RWPE2 (cell line): ENCODE measurements at regions not wholly inside any gene's neighbourhood (a gene's known extent, or its start where the extent isn't known, plus 50 kb on each side); places are given as distances from the start of the nearest gene placed in this dataset.

Source experiments
- ATAC-seq: fragments of 200-7000 bp; cut with Tn5 transposase; 3 replicates; pipeline ENCODE4 v1.9.1; 2021; ENCODE audit warnings: low read depth
- DNase-seq: peaks from one replicate; pipeline ENCODE4 v3.0.0-alpha.2; 2020; ENCODE audit warnings: low spot score
- H3K27ac ChIP-seq: fragments of 450-650 bp; 2 replicates; pipeline ENCODE4 v1.5.1; 2017; ENCODE audit warnings: mild to moderate bottlenecking; ENCODE audit not compliant: poor library complexity, severe bottlenecking
- H3K27me3 ChIP-seq: fragments of 250-450 bp; sonication (Bioruptor Pico); 2 replicates; pipeline ENCODE4 v1.5.1; 2021; ENCODE audit warnings: mild to moderate bottlenecking, moderate library complexity; ENCODE audit not compliant: insufficient read depth, poor library complexity, severe bottlenecking
- H3K36me3 ChIP-seq: fragments of 250-450 bp; sonication (Bioruptor Pico); 2 replicates; pipeline ENCODE4 v1.5.1; 2020; ENCODE audit warnings: low read depth, mild to moderate bottlenecking, moderate library complexity
- H3K4me1 ChIP-seq: fragments of 250-450 bp; sonication (Bioruptor Pico); 2 replicates; pipeline ENCODE4 v1.5.1; 2021; ENCODE audit warnings: mild to moderate bottlenecking, moderate library complexity; ENCODE audit not compliant: insufficient read depth, poor library complexity, severe bottlenecking
- H3K4me3 ChIP-seq: fragments of 250-450 bp; sonication (Bioruptor Pico); 2 replicates; pipeline ENCODE4 v1.5.1; 2021; ENCODE audit warnings: mild to moderate bottlenecking, moderate library complexity; ENCODE audit not compliant: severe bottlenecking
- H3K9me3 ChIP-seq: fragments of 250-450 bp; sonication (Bioruptor Pico); 2 replicates; pipeline ENCODE4 v1.5.1; 2021; ENCODE audit warnings: mild to moderate bottlenecking, moderate library complexity; ENCODE audit not compliant: severe bottlenecking
- TF ChIP-seq, protein P1 (sequence below): fragments of 450-650 bp; IDR thresholded peaks from one replicate; pipeline ENCODE4 v1.5.1; 2017; ENCODE audit warnings: mild to moderate bottlenecking, moderate library complexity; ENCODE audit not compliant: poor library complexity, severe bottlenecking

- TF ChIP-seq, protein P1, sequence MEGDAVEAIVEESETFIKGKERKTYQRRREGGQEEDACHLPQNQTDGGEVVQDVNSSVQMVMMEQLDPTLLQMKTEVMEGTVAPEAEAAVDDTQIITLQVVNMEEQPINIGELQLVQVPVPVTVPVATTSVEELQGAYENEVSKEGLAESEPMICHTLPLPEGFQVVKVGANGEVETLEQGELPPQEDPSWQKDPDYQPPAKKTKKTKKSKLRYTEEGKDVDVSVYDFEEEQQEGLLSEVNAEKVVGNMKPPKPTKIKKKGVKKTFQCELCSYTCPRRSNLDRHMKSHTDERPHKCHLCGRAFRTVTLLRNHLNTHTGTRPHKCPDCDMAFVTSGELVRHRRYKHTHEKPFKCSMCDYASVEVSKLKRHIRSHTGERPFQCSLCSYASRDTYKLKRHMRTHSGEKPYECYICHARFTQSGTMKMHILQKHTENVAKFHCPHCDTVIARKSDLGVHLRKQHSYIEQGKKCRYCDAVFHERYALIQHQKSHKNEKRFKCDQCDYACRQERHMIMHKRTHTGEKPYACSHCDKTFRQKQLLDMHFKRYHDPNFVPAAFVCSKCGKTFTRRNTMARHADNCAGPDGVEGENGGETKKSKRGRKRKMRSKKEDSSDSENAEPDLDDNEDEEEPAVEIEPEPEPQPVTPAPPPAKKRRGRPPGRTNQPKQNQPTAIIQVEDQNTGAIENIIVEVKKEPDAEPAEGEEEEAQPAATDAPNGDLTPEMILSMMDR = no peak
- Histone ChIP-seq H3K9me3 (no peaks in the 10 kb centered on the region), H3K27ac (no peak overlapping the region), H3K4me1 (no peaks in the 10 kb centered on the region), H3K36me3 (no peaks in the 10 kb centered on the region), H3K27me3 (no peaks in the 10 kb centered on the region), H3K4me3 (no peak overlapping the region)
- ATAC-seq = no peak
- no peak for DNase-seq
These were observed 197.3 kb upstream of the PPFIA2 start for GRCh38 chr12:81956468-81956860.

DNA sequence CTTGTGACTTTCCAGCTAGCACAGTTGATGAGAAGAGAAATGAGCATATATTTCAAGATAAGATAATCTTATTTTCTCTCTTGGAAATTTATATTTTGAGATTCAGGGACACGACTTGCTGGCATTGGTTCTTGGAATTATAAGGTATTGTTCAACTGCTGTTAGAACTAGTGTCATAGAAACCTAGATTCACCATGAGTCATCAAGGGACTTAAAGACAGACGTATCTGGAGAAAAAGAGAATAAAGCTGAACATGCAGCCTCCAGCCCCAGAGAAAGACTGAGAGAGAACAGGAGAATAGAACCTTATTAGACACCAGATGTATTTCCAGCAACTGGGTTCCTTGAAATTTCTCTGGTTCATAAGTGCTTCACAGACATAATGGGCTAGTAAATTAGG lies 194.4 kb upstream of the PPFIA2 start:
- Histone ChIP-seq H3K27me3 (no peaks in the 10 kb centered on the region), H3K4me3 (no peak overlapping the region), H3K27ac (no peak overlapping the region), H3K4me1 (no peaks in the 10 kb centered on the region), H3K36me3 (no peaks in the 10 kb centered on the region), H3K9me3 (no peaks in the 10 kb centered on the region)
- ATAC-seq (no peak), DNase-seq (no peak)
- TF ChIP-seq, protein P1 = no peak

- Histone ChIP-seq H3K4me1 (no peaks in the 10 kb centered on the region), H3K27ac (no peak overlapping the region), H3K4me3 (no peak overlapping the region), H3K36me3 (no peaks in the 10 kb centered on the region), H3K9me3 (no peaks in the 10 kb centered on the region), H3K27me3 (no peaks in the 10 kb centered on the region)
- ATAC-seq (no peak), DNase-seq (no peak)
- TF ChIP-seq, protein P1 = no peak
These were observed 191.7 kb upstream of the PPFIA2 start for GRCh38 chr12:81950871-81951270.

DNA sequence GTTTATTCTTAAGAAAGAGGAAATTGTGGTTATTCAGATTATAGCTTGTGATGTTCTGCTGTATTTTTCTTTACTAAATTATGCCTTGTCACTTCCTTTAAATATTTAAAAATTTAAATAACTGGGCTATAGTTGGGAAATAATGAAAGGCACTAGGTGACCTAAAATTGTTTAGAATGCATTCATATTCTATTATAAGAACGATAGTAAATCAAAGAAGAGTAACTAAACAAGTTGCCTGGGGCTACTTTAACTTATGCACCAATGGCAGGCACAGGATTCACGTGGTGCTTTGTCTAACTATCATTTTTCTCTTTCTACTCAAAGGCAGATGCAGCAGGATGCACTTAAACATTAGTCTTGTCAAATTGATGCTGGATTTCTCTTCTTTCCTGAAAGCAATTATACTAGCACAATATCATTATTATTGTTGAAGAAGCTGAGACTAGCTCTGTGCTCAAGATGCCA lies 190.7 kb upstream of the PPFIA2 start:
- no peaks in the 10 kb centered on the region for H3K4me1 ChIP-seq
- TF ChIP-seq, protein P1 = no peak
- no peaks in the 10 kb centered on the region for H3K27me3 ChIP-seq
- no peaks in the 10 kb centered on the region for H3K36me3 ChIP-seq
- H3K4me3 ChIP-seq = no peak overlapping the region
- no peaks in the 10 kb centered on the region for H3K9me3 ChIP-seq
- DNase-seq (no peak), ATAC-seq (no peak)
- no peak overlapping the region for H3K27ac ChIP-seq

DNA sequence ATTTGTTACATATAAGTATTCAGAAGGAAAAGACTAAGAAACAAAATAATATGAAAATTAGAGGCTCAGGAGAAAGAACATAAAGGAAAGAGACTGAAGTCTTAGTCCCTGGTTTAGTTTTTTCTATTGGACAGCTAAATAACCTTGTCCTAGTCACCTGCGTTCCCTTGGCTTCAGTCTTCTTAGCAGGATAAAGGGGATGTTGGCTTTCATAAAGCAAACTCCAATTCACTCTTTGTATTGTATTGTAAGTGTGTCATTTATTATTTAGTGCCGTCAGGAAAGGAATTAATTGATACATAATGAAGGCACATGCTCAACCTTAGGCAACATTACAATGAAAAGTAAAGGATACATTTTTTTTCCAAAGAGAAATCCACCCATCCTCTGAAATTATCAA lies 190.3 kb upstream of the PPFIA2 start:
- DNase-seq (no peak), ATAC-seq (no peak)
- no peak overlapping the region for H3K4me3 ChIP-seq
- no peaks in the 10 kb centered on the region for H3K36me3 ChIP-seq
- no peaks in the 10 kb centered on the region for H3K9me3 ChIP-seq
- no peak overlapping the region for H3K27ac ChIP-seq
- H3K27me3 ChIP-seq = no peaks in the 10 kb centered on the region
- no peaks in the 10 kb centered on the region for H3K4me1 ChIP-seq
- TF ChIP-seq, protein P1 = no peak
